ENCODE measurements at regions not wholly inside any gene's neighbourhood (a gene's known extent, or its start where the extent isn't known, plus 50 kb on each side); places are given as distances from the start of the nearest gene placed in this dataset.

DNA sequence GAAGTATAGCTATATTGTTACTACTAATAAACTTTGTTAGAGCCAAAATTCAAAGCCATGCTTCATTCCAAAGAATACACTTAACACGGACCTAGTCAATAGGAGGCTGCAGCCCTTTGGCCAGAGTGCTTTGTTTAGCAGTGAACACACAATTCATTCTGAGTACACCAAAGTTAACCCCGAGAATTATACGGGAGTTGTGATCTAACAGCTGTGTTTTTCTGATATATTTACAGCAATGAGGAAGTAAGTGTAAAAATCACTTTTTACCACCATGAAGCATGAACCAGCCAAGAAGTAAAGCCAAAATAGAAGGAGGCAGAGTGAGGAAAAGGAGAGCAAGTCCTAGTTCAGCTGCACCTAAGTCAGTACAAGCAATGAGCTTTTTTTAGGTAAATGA lies 156.8 kb upstream of the PDE3A start:
- H3K4me1 ChIP-seq, result peaks cover 0 to 60% (median 25%) of the 10 kb centered on the region in 12 donors
- no peak for DNase-seq
- H3K27me3 ChIP-seq, result no peaks in the 10 kb centered on the region
- no peaks in the 10 kb centered on the region for H3K36me3 ChIP-seq
- no peaks in the 10 kb centered on the region for H3K9me3 ChIP-seq
- TF ChIP-seq POLR2A (IDR thresholded peaks at IDR 0.05), result no peak
- TF ChIP-seq, protein P1, sequence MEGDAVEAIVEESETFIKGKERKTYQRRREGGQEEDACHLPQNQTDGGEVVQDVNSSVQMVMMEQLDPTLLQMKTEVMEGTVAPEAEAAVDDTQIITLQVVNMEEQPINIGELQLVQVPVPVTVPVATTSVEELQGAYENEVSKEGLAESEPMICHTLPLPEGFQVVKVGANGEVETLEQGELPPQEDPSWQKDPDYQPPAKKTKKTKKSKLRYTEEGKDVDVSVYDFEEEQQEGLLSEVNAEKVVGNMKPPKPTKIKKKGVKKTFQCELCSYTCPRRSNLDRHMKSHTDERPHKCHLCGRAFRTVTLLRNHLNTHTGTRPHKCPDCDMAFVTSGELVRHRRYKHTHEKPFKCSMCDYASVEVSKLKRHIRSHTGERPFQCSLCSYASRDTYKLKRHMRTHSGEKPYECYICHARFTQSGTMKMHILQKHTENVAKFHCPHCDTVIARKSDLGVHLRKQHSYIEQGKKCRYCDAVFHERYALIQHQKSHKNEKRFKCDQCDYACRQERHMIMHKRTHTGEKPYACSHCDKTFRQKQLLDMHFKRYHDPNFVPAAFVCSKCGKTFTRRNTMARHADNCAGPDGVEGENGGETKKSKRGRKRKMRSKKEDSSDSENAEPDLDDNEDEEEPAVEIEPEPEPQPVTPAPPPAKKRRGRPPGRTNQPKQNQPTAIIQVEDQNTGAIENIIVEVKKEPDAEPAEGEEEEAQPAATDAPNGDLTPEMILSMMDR (IDR thresholded peaks at IDR 0.05), result no peak
- no peak overlapping the region for H3K4me3 ChIP-seq
- H3K27ac ChIP-seq, result peak overlapping the region; percentile 53 to 87 (median 83)
- 35 to 40% (median 40%) methylated on average over 3 of the region's 3 CpGs for WGBS, 4 donors
- ATAC-seq, result no peak
- intact Hi-C loops (cut with DNase I), result loop anchor here in 5 of 10 donors (5.0 to 10.0 kb wide), 9 partner anchors 61 to 469 kb away; partner anchors contain the start of gene PDE3A (in 4 of the 5)

DNA sequence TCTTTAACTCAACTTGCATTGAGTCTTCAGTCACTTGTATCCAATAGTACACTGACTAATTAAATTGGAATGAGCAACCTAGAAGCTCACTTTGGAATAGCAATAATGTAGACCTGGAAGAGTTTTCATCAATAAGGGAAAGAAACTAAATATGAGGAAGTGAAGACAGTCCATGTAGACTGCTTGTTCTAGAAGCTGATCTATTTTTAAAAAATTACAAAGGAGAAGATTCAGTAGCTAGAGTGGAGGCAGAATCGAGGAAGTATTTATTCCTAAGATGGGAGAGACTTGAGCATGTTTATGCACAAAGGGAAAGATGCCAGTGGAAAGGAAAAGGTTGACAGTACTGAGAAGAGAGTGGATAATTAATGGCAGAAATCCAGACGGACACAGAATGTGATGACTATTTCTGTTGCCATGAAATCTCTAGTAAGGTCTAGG lies 156.3 kb upstream of the PDE3A start:
- intact Hi-C loops (cut with DNase I), result loop anchor here in 5 of 10 donors (5.0 to 10.0 kb wide), 9 partner anchors 60 to 470 kb away; partner anchors contain the start of gene PDE3A (in 4 of the 5)
- peak; percentile 14 to 54 (median 38) for ATAC-seq

DNA sequence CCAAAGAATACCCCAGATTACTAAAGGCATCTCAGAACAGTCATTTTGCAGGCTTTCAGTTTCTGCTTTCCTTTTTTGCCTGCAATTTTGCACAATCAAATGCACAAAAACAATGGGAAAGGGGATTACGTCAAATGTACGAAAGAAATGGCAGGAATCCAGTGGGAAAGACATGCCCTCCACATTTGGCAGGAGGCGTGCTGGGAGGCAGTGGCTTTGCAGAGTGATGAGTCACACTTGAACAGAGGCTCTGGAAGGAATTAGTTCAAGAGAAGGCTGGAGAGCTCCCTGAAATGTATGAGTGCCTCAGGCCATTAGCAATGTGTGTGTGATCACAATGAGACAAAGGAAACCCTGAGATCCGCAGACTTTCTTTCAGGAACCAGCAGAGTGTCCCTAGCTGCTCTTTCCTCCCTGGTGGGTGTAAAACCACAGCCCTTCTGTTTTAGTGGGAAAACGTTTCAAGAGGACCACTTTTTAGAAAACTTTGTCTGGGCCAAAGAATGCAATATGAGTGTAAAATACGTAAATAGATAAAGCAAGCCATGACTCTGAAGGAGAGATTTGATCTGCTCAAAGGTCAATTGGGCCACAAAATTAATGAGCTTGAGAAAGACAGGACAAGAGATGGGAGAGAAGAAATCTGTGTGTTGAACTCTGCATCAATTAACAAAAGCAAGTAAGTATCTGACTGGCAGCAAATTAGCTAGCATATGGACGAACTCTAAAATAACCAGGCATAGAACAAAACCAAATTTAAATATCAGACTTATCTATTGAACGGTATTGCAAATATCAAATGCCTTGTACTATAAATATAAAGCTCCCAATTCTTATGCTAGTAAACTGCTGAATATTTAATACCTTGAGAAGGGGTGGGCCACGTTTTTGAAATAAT lies 155.4 kb upstream of the PDE3A start:
- DNase-seq (peak; percentile 83 to 91 (median 86)), ATAC-seq (peak; percentile 97 to 99 (median 99))
- WGBS, 4 donors, result 23 to 35% (median 26%) methylated on average over 9 of the region's 9 CpGs
- Histone ChIP-seq H3K4me1 (peaks cover 0 to 60% (median 25%) of the 10 kb centered on the region in 12 donors), H3K36me3 (no peaks in the 10 kb centered on the region), H3K27ac (peak overlapping the region; percentile 53 to 87 (median 83)), H3K4me3 (peak overlapping the region in 8 of 12 donors; percentile 25 to 37 (median 28)), H3K27me3 (no peaks in the 10 kb centered on the region), H3K9me3 (no peaks in the 10 kb centered on the region)
- TF ChIP-seq, protein P1 (IDR thresholded peaks at IDR 0.05), result peak in 1 of 12 donors; percentile 4
- TF ChIP-seq POLR2A (IDR thresholded peaks at IDR 0.05), result no peak
- intact Hi-C loops (cut with DNase I), result loop anchor here in 5 of 10 donors (5.0 to 10.0 kb wide), 9 partner anchors 59 to 471 kb away; partner anchors contain the start of gene PDE3A (in 4 of the 5)

More for the DNA sequence above, 156.3 kb upstream of the PDE3A start:
- WGBS, 4 donors, result 0 to 10% (median 2%) methylated on average over 2 of the region's 2 CpGs
- TF ChIP-seq, protein P1 (IDR thresholded peaks at IDR 0.05), result no peak
- no peak for TF ChIP-seq POLR2A (IDR thresholded peaks at IDR 0.05)
- Histone ChIP-seq H3K27me3 (no peaks in the 10 kb centered on the region), H3K4me1 (peaks cover 0 to 60% (median 25%) of the 10 kb centered on the region in 12 donors), H3K4me3 (peak overlapping the region in 7 of 12 donors; percentile 24 to 37 (median 27)), H3K9me3 (no peaks in the 10 kb centered on the region), H3K27ac (peak overlapping the region; percentile 53 to 87 (median 83)), H3K36me3 (no peaks in the 10 kb centered on the region)
- no peak for DNase-seq

Measured in heart left ventricle (tissue), 16 donors.